Stomach (tissue), 4 donors: ENCODE measurements at regions not wholly inside any gene's neighbourhood (a gene's known extent, or its start where the extent isn't known, plus 50 kb on each side); places are given as distances from the start of the nearest gene placed in this dataset.

Experiments used
- EP300 ChIP-seq: sonication (generic); formaldehyde crosslinking; IDR thresholded peaks from one replicate; pipeline ENCODE4 v1.6.1; 2017; ENCODE audit warnings: antibody characterized with exemption
- TF ChIP-seq, protein P1 (sequence below), 7 experiments: fragments of 450-650 bp in 4 of 7; fragments of 200-600 bp in 3 of 7; sonication (generic) in 3 of 7; IDR thresholded peaks; one replicate each; pipeline ENCODE4 v1.5.1; 2016 to 2019; ENCODE audit warnings: antibody characterized with exemption in 7 of 7, control low read depth in 2 of 7, mild to moderate bottlenecking in 1 of 7

DNA sequence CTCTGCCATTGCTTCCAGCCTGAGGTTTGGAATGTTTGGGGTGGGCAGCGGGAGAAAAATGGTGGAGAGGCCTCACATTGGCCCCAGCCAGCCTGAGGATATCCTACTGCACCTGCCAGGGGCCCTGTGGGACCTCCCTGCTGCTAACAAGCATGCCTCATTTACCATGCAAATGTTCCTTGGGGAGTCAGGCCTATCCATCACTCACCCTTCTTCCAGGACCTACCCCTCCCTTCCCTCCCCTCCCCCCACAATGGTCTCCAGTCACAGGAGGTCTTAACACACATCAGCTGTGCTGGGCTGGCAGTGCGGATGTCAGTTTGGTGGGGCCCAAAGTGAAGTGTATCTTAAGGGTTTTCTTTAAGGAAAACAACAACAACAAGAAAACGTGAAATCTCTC is 139.2 kb downstream of the SHOX start:
- TF ChIP-seq, protein P1, sequence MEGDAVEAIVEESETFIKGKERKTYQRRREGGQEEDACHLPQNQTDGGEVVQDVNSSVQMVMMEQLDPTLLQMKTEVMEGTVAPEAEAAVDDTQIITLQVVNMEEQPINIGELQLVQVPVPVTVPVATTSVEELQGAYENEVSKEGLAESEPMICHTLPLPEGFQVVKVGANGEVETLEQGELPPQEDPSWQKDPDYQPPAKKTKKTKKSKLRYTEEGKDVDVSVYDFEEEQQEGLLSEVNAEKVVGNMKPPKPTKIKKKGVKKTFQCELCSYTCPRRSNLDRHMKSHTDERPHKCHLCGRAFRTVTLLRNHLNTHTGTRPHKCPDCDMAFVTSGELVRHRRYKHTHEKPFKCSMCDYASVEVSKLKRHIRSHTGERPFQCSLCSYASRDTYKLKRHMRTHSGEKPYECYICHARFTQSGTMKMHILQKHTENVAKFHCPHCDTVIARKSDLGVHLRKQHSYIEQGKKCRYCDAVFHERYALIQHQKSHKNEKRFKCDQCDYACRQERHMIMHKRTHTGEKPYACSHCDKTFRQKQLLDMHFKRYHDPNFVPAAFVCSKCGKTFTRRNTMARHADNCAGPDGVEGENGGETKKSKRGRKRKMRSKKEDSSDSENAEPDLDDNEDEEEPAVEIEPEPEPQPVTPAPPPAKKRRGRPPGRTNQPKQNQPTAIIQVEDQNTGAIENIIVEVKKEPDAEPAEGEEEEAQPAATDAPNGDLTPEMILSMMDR (IDR thresholded peaks at IDR 0.05) = no peak
- no peak for TF ChIP-seq EP300
